ENCODE measurements at regions not wholly inside any gene's neighbourhood (a gene's known extent, or its start where the extent isn't known, plus 50 kb on each side); places are given as distances from the start of the nearest gene placed in this dataset.

DNA sequence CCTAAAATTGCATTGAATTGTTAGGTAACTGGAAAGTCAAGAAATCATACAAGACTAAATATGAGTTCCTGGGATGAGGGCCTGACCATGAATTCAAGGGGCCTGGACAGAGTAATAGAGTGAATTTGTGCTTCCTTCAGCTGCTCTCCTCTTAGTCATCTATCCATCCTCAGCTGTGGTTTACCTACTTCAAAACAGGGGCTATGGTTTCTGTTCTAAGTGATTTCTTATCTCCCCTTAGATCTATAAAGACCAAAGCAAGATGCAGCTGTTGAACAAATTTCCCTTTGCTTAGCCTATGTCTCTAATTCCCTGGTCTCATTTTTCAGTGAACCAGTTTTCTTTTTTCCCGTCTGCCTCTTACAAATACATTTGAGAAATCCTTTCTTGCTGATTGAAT lies 428.5 kb downstream of the FAM181B start:
- Histone ChIP-seq H3K9me3 (ENCODE audit: control insufficient read depth in 1 of 2, insufficient read depth in 1 of 2, low read length in 2 of 2) (peaks cover 0 to 5% of the 10 kb centered on the region in 2 experiments), H3K36me3 (ENCODE audit: insufficient read depth, low read length) (no peaks in the 10 kb centered on the region), H3K27me3 (ENCODE audit: control insufficient read depth in 1 of 2, insufficient read depth in 2 of 2, low read length in 2 of 2) (no peaks in the 10 kb centered on the region), H3K4me1 (ENCODE audit: insufficient read depth, low read length) (no peaks in the 10 kb centered on the region), H3K4me3 (ENCODE audit: low read length) (no peak overlapping the region), H3K27ac (ENCODE audit: low read depth in 1 of 2, low read length in 2 of 2) (no peak overlapping the region)
- Mint-ChIP-seq H3K4me1 (ENCODE audit: low read depth) (no peaks in the 10 kb centered on the region), H3K27me3 (no peaks in the 10 kb centered on the region), H3K4me3 (no peak overlapping the region), H3K9me3 (no peaks in the 10 kb centered on the region), H3K36me3 (ENCODE audit: low read depth) (no peaks in the 10 kb centered on the region), H3K27ac (no peak overlapping the region)
- POLR2A ChIA-PET, result no interaction called here
- TF ChIP-seq, protein P1, sequence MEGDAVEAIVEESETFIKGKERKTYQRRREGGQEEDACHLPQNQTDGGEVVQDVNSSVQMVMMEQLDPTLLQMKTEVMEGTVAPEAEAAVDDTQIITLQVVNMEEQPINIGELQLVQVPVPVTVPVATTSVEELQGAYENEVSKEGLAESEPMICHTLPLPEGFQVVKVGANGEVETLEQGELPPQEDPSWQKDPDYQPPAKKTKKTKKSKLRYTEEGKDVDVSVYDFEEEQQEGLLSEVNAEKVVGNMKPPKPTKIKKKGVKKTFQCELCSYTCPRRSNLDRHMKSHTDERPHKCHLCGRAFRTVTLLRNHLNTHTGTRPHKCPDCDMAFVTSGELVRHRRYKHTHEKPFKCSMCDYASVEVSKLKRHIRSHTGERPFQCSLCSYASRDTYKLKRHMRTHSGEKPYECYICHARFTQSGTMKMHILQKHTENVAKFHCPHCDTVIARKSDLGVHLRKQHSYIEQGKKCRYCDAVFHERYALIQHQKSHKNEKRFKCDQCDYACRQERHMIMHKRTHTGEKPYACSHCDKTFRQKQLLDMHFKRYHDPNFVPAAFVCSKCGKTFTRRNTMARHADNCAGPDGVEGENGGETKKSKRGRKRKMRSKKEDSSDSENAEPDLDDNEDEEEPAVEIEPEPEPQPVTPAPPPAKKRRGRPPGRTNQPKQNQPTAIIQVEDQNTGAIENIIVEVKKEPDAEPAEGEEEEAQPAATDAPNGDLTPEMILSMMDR (IDR thresholded peaks at IDR 0.05), result no peak
- ATAC-seq (ENCODE audit: poor library complexity) (no peak), DNase-seq (no peak)
- CTCF ChIA-PET, result no interaction called here
- intact Hi-C loops (cut with DNase I, micrococcal nuclease), result no loop called here

DNA sequence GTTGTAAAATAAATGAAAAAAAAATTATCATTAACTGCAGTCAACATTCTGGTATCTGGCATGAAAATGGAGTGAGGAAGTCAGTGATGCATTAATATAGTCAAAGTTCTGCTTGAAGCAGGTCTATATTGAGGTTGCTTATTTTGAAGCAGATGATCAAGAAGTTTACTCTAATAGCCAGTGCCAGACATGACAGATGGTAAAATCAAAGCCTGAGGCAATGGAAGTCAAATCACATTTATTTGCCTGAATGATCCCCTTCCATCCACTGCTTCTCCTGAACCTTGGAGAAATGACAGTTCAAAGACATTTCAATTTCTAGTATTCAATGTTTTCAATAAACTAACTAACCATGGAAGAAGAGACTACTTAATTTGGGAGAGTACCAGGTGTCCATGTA lies 430.0 kb downstream of the FAM181B start:
- Histone ChIP-seq H3K9me3 (ENCODE audit: control insufficient read depth in 1 of 2, insufficient read depth in 1 of 2, low read length in 2 of 2) (peaks cover 0 to 5% of the 10 kb centered on the region in 2 experiments), H3K4me1 (ENCODE audit: insufficient read depth, low read length) (no peaks in the 10 kb centered on the region), H3K27me3 (ENCODE audit: control insufficient read depth in 1 of 2, insufficient read depth in 2 of 2, low read length in 2 of 2) (no peaks in the 10 kb centered on the region), H3K27ac (ENCODE audit: low read depth in 1 of 2, low read length in 2 of 2) (no peak overlapping the region), H3K4me3 (ENCODE audit: low read length) (no peak overlapping the region), H3K36me3 (ENCODE audit: insufficient read depth, low read length) (no peaks in the 10 kb centered on the region)
- ChIA-PET POLR2A (no interaction called here), CTCF (no interaction called here)
- H3K27ac Mint-ChIP-seq, result no peak overlapping the region
- TF ChIP-seq, protein P1 (IDR thresholded peaks at IDR 0.05), result no peak
- H3K27me3 Mint-ChIP-seq, result no peaks in the 10 kb centered on the region
- H3K4me1 Mint-ChIP-seq (ENCODE audit: low read depth), result no peaks in the 10 kb centered on the region
- H3K4me3 Mint-ChIP-seq, result no peak overlapping the region
- no peak for DNase-seq
- ATAC-seq (ENCODE audit: poor library complexity), result no peak
- intact Hi-C loops (cut with DNase I, micrococcal nuclease), result no loop called here
- no peaks in the 10 kb centered on the region for H3K36me3 Mint-ChIP-seq (ENCODE audit: low read depth)
- no peaks in the 10 kb centered on the region for H3K9me3 Mint-ChIP-seq

DNA sequence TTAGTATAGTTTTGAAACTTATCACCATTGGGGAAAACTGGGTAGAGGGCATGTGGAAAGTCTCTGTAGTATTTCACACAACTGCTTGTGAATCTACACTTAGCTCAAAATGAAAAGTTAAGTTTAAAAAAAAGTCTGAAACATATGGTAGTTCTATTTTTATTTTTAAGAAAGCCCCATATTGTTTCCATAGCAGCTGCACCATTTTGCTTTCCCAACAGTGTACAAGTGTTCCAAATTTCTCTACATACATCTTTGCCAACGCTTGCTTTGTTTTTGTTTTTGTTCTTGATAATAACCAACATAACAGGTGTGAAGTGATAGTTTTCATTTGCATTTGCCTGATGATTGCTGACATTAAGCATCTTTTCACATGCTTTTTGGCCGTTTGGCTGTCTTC lies 445.2 kb downstream of the FAM181B start:
- H3K9me3 Mint-ChIP-seq, result peaks cover 4% of the 10 kb centered on the region
- ChIA-PET POLR2A (no interaction called here), CTCF (interaction anchor here (1.2 kb wide), 1 partner anchor 9 kb away, joined by 3 read pairs; no protein-coding TSS in a partner anchor)
- H3K4me3 Mint-ChIP-seq, result no peak overlapping the region
- ATAC-seq (ENCODE audit: poor library complexity) (no peak), DNase-seq (no peak)
- no peaks in the 10 kb centered on the region for H3K27me3 Mint-ChIP-seq
- Histone ChIP-seq H3K27me3 (ENCODE audit: control insufficient read depth in 1 of 2, insufficient read depth in 2 of 2, low read length in 2 of 2) (no peaks in the 10 kb centered on the region), H3K9me3 (ENCODE audit: control insufficient read depth in 1 of 2, insufficient read depth in 1 of 2, low read length in 2 of 2) (peaks cover 0 to 5% of the 10 kb centered on the region in 2 experiments), H3K27ac (ENCODE audit: low read depth in 1 of 2, low read length in 2 of 2) (no peak overlapping the region), H3K4me1 (ENCODE audit: insufficient read depth, low read length) (no peaks in the 10 kb centered on the region), H3K36me3 (ENCODE audit: insufficient read depth, low read length) (no peaks in the 10 kb centered on the region), H3K4me3 (ENCODE audit: low read length) (no peak overlapping the region)
- TF ChIP-seq, protein P1 (IDR thresholded peaks at IDR 0.05), result no peak
- no peaks in the 10 kb centered on the region for H3K4me1 Mint-ChIP-seq (ENCODE audit: low read depth)
- intact Hi-C loops (cut with DNase I, micrococcal nuclease), result no loop called here
- H3K27ac Mint-ChIP-seq, result no peak overlapping the region
- H3K36me3 Mint-ChIP-seq (ENCODE audit: low read depth), result no peaks in the 10 kb centered on the region

All from CD4-positive, alpha-beta T cell (primary cell).